Esophagus muscularis mucosa (tissue), 4 donors: ENCODE measurements at regions not wholly inside any gene's neighbourhood (a gene's known extent, or its start where the extent isn't known, plus 50 kb on each side); places are given as distances from the start of the nearest gene placed in this dataset.

Source experiments
- DNase-seq: peaks from one replicate; pipeline ENCODE4 v3.0.0-alpha.2; 2017; ENCODE audit errors: extremely low spot score
- H3K27ac ChIP-seq, 4 donors: fragments of 200-600 bp; sonication (generic); replicated peaks in 1 of 4; 1 replicate in 3 of 4; 2 replicates in 1 of 4; pipeline ENCODE4 v1.5.1; 2016 to 2019; ENCODE audit warnings: mild to moderate bottlenecking in 1 of 4
- H3K27me3 ChIP-seq, 4 donors: fragments of 200-600 bp; sonication (generic); one replicate each; pipeline versions ENCODE4 v1.5.1 to v1.6.0; 2016 to 2019
- H3K36me3 ChIP-seq, 4 donors: fragments of 200-600 bp; sonication (generic); one replicate each; pipeline ENCODE4 v1.5.1; 2016 to 2019
- H3K4me1 ChIP-seq, 4 donors: fragments of 200-600 bp; sonication (generic); one replicate each; pipeline ENCODE4 v1.5.1; 2016 to 2019
- H3K4me3 ChIP-seq, 4 donors: fragments of 200-600 bp; sonication (generic); 1 replicate in 2 of 4; 2 replicates in 2 of 4; pipeline ENCODE4 v1.5.1; 2016 to 2019; ENCODE audit warnings: mild to moderate bottlenecking in 4 of 4, moderate library complexity in 1 of 4
- H3K9me3 ChIP-seq, 4 donors: fragments of 200-600 bp; sonication (generic); 1 replicate in 3 of 4; 2 replicates in 1 of 4; pipeline ENCODE4 v1.5.1; 2016 to 2019
- CTCF ChIP-seq, 3 experiments: fragments of 200-600 bp in 2 of 3; fragments of 450-650 bp in 1 of 3; sonication (generic) in 2 of 3; IDR thresholded peaks; one replicate each; pipeline ENCODE4 v1.5.1; 2017 to 2019; ENCODE audit warnings: antibody characterized with exemption in 3 of 3, mild to moderate bottlenecking in 2 of 3, moderate library complexity in 1 of 3
- EP300 ChIP-seq: sonication (generic); formaldehyde crosslinking; IDR thresholded peaks from one replicate; pipeline ENCODE4 v1.6.1; 2017; ENCODE audit warnings: antibody characterized with exemption
- POLR2A ChIP-seq: fragments of 450-650 bp; IDR thresholded peaks from one replicate; pipeline ENCODE4 v1.6.1; 2017; ENCODE audit warnings: antibody characterized with exemption, moderate library complexity, mild to moderate bottlenecking, low read depth
- POLR2AphosphoS5 ChIP-seq, 2 donors: sonication (generic); formaldehyde crosslinking; IDR thresholded peaks; one replicate each; pipeline ENCODE4 v1.6.1; 2017; ENCODE audit warnings: antibody characterized with exemption in 2 of 2
- WGBS: methylation state at CpG from one replicate; pipeline ENCODE4 v1.1.5; 2018; 5-methylcytosine and 5-hydroxymethylcytosine counted together
- intact Hi-C: fragments of 100-400 bp; cut with DNase I; formaldehyde crosslinking; loops from one replicate; pipeline ENCODE4 v1.15.1; 2023

GRCh38 chr11:79864882-79865281, 424.1 kb upstream of the TENM4 start:
- no peak for DNase-seq
- TF ChIP-seq POLR2A (no peak), EP300 (no peak), CTCF (IDR thresholded peaks at IDR 0.05) (no peak), POLR2AphosphoS5 (IDR thresholded peaks at IDR 0.05) (no peak)
- Histone ChIP-seq H3K36me3 (no peaks in the 10 kb centered on the region), H3K4me3 (no peak overlapping the region), H3K27ac (no peak overlapping the region), H3K27me3 (no peaks in the 10 kb centered on the region), H3K4me1 (no peaks in the 10 kb centered on the region), H3K9me3 (peaks cover 0 to 8% (median 4%) of the 10 kb centered on the region in 4 donors)
- intact Hi-C loops, result no loop called here
- WGBS, result 100% methylated on average over 2 of the region's 6 CpGs

GRCh38 chr11:79860336-79860735, 419.5 kb upstream of the TENM4 start:
- WGBS, result 74% methylated on average over 3 of the region's 3 CpGs
- Histone ChIP-seq H3K27me3 (no peaks in the 10 kb centered on the region), H3K4me3 (no peak overlapping the region), H3K9me3 (no peaks in the 10 kb centered on the region), H3K4me1 (no peaks in the 10 kb centered on the region), H3K36me3 (no peaks in the 10 kb centered on the region), H3K27ac (no peak overlapping the region)
- no peak for TF ChIP-seq POLR2A
- no peak for TF ChIP-seq EP300
- TF ChIP-seq CTCF (IDR thresholded peaks at IDR 0.05), result no peak
- TF ChIP-seq POLR2AphosphoS5 (IDR thresholded peaks at IDR 0.05), result no peak
- intact Hi-C loops, result no loop called here
- no peak for DNase-seq

- intact Hi-C loops, result no loop called here
- no peak overlapping the region for H3K27ac ChIP-seq
- no peak overlapping the region for H3K4me3 ChIP-seq
- TF ChIP-seq POLR2A, result no peak
- H3K9me3 ChIP-seq, result no peaks in the 10 kb centered on the region
- no peaks in the 10 kb centered on the region for H3K4me1 ChIP-seq
- WGBS, result 60% methylated on average over 10 of the region's 10 CpGs
- H3K27me3 ChIP-seq, result no peaks in the 10 kb centered on the region
- no peak for DNase-seq
- no peaks in the 10 kb centered on the region for H3K36me3 ChIP-seq
Measured at GRCh38 chr11:79857377-79858214, 416.8 kb upstream of the TENM4 start.

- no peaks in the 10 kb centered on the region for H3K36me3 ChIP-seq
- no peak for DNase-seq
- H3K4me1 ChIP-seq, result no peaks in the 10 kb centered on the region
- H3K9me3 ChIP-seq, result no peaks in the 10 kb centered on the region
- no peak overlapping the region for H3K4me3 ChIP-seq
- intact Hi-C loops, result no loop called here
- H3K27ac ChIP-seq, result no peak overlapping the region
- no peak for TF ChIP-seq POLR2AphosphoS5 (IDR thresholded peaks at IDR 0.05)
- TF ChIP-seq POLR2A, result no peak
- no peak for TF ChIP-seq EP300
- TF ChIP-seq CTCF (IDR thresholded peaks at IDR 0.05), result no peak
- H3K27me3 ChIP-seq, result no peaks in the 10 kb centered on the region
Measured at GRCh38 chr11:79852176-79852575, 411.3 kb upstream of the TENM4 start.

GRCh38 chr11:79845002-79845709, 404.3 kb upstream of the TENM4 start:
- Histone ChIP-seq H3K27me3 (no peaks in the 10 kb centered on the region), H3K4me1 (peaks cover 0 to 4% (median 0%) of the 10 kb centered on the region in 4 donors), H3K36me3 (no peaks in the 10 kb centered on the region), H3K27ac (no peak overlapping the region), H3K4me3 (no peak overlapping the region), H3K9me3 (no peaks in the 10 kb centered on the region)
- TF ChIP-seq POLR2AphosphoS5 (IDR thresholded peaks at IDR 0.05) (no peak), EP300 (no peak), CTCF (IDR thresholded peaks at IDR 0.05) (no peak)
- DNase-seq, result no peak
- WGBS, result 52% methylated on average over 3 of the region's 3 CpGs
- intact Hi-C loops, result no loop called here
